Nephron progenitor cell (in vitro differentiated cells): ENCODE measurements at regions not wholly inside any gene's neighbourhood (a gene's known extent, or its start where the extent isn't known, plus 50 kb on each side); places are given as distances from the start of the nearest gene placed in this dataset.
A peak's percentile ranks its signal among the peaks of the same experiment; 100 is the strongest.

Experiments
- DNase-seq: peaks from one replicate; pipeline ENCODE4 v3.0.0; 2021
- H3K27ac Mint-ChIP-seq: 2 replicates; pipeline ENCODE4 v1.8.0; 2021; ENCODE audit warnings: mild to moderate bottlenecking, moderate library complexity, mixed read lengths
- H3K27me3 Mint-ChIP-seq: 2 replicates; pipeline ENCODE4 v1.8.0; 2021; ENCODE audit warnings: mild to moderate bottlenecking, low read depth, mixed read lengths; ENCODE audit not compliant: poor library complexity
- H3K36me3 Mint-ChIP-seq: 2 replicates; pipeline ENCODE4 v1.8.0; 2021; ENCODE audit warnings: low read depth, mixed read lengths
- H3K4me1 Mint-ChIP-seq: 2 replicates; pipeline ENCODE4 v1.8.0; 2021; ENCODE audit warnings: mixed read lengths
- H3K4me3 Mint-ChIP-seq: 2 replicates; pipeline ENCODE4 v1.8.0; 2021; ENCODE audit warnings: mild to moderate bottlenecking, moderate library complexity, mixed read lengths
- H3K9me3 Mint-ChIP-seq: 2 replicates; pipeline ENCODE4 v1.8.0; 2021; ENCODE audit warnings: mild to moderate bottlenecking, moderate library complexity, mixed read lengths
- TF ChIP-seq, protein P1 (sequence below): fragments of 200-600 bp; sonication (generic); IDR thresholded peaks from 2 replicates; pipeline ENCODE4 v1.5.0; 2021; ENCODE audit warnings: antibody characterized with exemption

DNA sequence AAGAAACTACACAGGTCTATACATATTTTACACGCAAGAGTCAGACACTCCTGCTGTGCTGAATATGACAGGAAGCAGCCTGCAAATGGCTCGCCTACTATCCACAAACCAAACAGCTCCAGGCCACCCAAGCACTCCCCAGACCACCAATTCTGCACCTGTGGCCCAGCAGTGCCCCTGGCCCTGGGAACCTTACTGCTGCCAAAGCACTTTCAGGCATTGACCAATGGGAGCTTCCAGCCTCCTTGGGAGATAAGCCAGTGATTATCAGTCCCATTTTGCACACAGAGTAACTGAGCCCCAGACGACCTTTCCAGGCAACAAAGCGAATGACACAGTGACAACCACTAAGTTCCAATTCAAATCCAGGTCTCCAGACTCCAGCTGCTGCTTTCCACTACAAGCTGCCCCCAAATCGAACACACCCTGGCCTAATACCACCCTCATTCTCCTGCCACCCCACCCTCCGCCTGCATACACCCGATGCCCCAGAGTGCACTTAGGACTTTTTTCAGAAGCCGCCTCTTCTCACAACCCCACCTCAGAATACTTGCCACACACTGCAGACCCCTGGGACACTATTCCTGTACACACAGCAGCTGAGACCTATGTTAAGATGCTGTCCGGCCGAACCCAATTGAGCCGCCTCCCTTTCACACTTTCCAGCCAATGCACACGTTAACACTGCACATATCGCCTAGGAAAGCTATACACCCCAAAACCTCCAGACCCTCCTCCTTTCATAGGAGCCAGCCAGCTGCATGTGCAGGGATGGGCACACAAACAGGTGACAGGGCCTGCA is 126.1 kb upstream of the PRMT8 start:
- Mint-ChIP-seq H3K4me1 (peaks cover 23% of the 10 kb centered on the region), H3K27me3 (peaks cover 38% of the 10 kb centered on the region), H3K36me3 (no peaks in the 10 kb centered on the region), H3K4me3 (peak overlapping the region; percentile 84), H3K9me3 (no peaks in the 10 kb centered on the region), H3K27ac (no peak overlapping the region)
- DNase-seq = no peak
- TF ChIP-seq, protein P1, sequence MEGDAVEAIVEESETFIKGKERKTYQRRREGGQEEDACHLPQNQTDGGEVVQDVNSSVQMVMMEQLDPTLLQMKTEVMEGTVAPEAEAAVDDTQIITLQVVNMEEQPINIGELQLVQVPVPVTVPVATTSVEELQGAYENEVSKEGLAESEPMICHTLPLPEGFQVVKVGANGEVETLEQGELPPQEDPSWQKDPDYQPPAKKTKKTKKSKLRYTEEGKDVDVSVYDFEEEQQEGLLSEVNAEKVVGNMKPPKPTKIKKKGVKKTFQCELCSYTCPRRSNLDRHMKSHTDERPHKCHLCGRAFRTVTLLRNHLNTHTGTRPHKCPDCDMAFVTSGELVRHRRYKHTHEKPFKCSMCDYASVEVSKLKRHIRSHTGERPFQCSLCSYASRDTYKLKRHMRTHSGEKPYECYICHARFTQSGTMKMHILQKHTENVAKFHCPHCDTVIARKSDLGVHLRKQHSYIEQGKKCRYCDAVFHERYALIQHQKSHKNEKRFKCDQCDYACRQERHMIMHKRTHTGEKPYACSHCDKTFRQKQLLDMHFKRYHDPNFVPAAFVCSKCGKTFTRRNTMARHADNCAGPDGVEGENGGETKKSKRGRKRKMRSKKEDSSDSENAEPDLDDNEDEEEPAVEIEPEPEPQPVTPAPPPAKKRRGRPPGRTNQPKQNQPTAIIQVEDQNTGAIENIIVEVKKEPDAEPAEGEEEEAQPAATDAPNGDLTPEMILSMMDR = no peak

DNA sequence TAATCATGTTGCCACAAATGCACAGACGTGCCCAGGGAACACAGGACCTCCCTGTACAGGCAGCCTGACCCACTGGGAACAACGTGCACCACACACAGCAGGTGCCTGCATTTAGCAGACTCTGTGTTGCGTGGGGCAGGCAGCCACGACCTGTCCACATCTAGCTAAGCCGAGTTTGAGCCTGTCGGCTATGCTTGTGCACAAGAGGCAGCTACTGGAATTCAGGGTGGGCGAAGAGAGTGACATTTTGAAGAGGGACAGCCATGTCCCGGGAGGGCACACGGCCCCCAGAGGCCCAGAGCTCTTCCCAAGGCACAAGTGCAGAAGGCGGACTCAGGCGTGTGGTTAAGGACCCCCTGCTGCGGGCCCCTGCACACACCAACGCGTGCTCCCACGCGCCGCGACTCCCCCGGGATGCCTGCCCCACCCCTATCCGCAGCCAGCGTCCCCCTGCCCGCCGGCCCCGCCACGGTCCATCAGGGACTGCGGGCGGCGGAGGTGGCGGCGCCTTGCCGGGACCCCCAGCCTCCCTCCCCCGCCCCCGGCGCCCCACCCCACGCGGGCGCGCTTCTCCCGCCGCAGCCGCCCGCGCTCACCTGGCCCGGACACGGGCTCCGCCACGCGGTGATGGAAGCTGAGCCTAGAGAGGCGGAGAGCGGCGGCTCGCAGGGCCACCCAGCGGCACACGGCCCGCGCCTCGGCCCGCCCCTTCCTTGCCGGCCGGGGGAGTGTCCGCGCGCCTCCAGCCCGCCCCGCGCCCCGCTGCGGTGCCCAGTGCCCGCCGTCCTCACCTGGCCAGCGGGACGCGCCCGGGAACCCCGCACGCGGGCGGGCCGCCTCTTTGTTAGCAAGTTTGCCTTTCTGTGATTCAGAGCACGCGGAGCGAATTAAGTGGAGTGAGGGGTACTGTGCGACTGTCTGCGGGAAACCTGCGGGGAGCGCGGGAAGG is 125.3 kb upstream of the PRMT8 start:
- Mint-ChIP-seq H3K27ac (no peak overlapping the region), H3K4me1 (peaks cover 23% of the 10 kb centered on the region), H3K4me3 (peak overlapping the region; percentile 84), H3K9me3 (no peaks in the 10 kb centered on the region), H3K36me3 (no peaks in the 10 kb centered on the region), H3K27me3 (peaks cover 34% of the 10 kb centered on the region)
- TF ChIP-seq, protein P1 = no peak
- peak; percentile 68 for DNase-seq

DNA sequence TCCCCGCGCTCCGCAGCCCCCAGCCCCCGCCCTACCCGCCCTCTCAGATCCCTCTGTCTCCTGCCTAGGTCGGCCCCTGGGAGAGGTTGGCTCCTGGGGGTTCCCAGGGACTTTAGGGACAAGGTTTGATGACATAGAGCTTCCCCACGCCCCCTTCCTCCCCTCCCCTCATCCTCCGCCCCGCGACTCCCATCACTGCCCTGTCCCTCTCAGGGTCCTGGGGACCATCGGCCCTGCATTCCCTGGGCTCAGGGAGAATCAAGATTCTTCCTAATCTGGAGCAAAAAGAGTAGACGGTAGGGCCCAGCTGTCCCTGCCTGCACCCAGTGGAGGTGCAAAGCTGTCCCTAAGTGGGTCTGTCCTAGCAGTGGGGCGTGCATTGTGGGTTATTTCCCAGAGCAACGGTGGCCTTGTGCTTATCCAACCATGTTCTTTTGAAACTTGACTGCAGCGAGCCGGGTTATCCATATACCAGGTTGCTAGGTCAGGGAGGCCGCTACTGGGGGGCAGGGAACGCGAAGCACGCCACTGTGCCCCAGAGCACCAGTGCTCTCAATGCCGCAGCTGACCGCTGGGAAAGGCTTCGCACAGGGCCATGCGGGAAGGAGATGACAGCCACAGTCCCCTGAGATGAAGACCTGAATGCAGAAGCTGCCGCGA is 124.4 kb upstream of the PRMT8 start:
- H3K27ac Mint-ChIP-seq = no peak overlapping the region
- H3K4me1 Mint-ChIP-seq = peaks cover 23% of the 10 kb centered on the region
- no peaks in the 10 kb centered on the region for H3K9me3 Mint-ChIP-seq
- no peak overlapping the region for H3K4me3 Mint-ChIP-seq
- TF ChIP-seq, protein P1 = no peak
- no peak for DNase-seq
- no peaks in the 10 kb centered on the region for H3K36me3 Mint-ChIP-seq
- H3K27me3 Mint-ChIP-seq = peaks cover 33% of the 10 kb centered on the region

DNA sequence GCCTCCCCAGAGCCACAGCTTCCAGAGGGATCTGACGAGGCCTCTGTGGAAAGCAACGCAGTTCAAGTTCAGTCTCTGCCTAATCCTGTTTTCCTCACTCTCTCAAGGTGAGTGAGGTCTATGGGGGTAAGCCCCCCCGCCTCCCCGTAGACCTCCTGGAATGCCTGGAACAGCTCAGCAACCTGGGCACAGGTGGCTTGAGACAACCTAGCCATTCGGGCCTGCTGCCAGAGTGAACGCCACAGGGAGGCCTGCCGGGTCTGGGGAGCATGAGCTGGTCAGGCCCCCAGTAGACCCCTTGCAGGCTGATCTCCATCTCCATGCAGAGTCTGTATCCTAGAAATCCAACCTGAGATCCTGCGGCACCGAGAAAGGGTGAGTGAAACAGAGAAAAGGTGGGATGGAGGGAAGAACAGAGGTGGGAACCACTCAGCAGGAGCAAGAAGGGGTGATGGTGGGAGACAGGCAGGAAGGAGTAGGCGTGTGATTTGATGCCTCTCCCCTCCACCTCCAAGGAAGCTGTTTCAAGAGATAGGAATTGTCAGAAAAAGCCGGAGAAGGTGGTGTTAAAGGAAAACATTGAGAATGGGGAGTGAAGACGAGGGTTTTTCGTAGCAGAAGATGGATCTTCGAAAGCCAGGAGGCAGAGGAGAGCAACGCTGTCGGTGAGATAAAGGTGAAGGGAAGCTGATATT is 123.1 kb upstream of the PRMT8 start:
- H3K36me3 Mint-ChIP-seq = no peaks in the 10 kb centered on the region
- TF ChIP-seq, protein P1 = no peak
- no peaks in the 10 kb centered on the region for H3K9me3 Mint-ChIP-seq
- peaks cover 36% of the 10 kb centered on the region for H3K27me3 Mint-ChIP-seq
- no peak overlapping the region for H3K27ac Mint-ChIP-seq
- peaks cover 22% of the 10 kb centered on the region for H3K4me1 Mint-ChIP-seq
- H3K4me3 Mint-ChIP-seq = no peak overlapping the region
- DNase-seq = no peak

DNA sequence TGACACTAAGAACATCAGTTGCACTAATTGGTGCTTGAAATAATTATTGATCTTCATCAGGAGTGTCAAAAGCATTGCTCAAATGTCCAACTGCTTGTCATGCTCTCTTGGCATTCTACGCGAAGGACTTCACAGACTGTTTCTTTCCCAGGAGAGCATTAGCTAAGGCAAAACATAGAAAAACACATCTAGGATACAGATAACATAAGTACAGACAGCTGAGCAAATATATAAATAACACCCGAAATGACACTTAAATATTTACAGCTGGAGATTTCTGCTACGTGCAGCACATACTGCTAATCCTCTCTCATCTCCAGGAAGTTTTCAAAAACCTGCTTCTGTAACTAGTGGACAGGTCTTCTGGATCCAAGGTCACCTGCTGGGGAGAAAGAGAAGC is 120.0 kb upstream of the PRMT8 start:
- TF ChIP-seq, protein P1 = no peak
- no peak overlapping the region for H3K27ac Mint-ChIP-seq
- H3K36me3 Mint-ChIP-seq = no peaks in the 10 kb centered on the region

More for the DNA sequence above, 120.0 kb upstream of the PRMT8 start:
- H3K4me1 Mint-ChIP-seq = no peaks in the 10 kb centered on the region
- no peak for DNase-seq
- H3K27me3 Mint-ChIP-seq = peaks cover 20% of the 10 kb centered on the region
- no peaks in the 10 kb centered on the region for H3K9me3 Mint-ChIP-seq
- H3K4me3 Mint-ChIP-seq = no peak overlapping the region
